Head of caudate nucleus (tissue), 42 donors: ENCODE measurements at regions not wholly inside any gene's neighbourhood (a gene's known extent, or its start where the extent isn't known, plus 50 kb on each side); places are given as distances from the start of the nearest gene placed in this dataset.

ENCODE experiments used
- DNase-seq, 42 donors: peaks; one replicate each; pipeline versions ENCODE4 v3.0.0 to v3.0.0-alpha.2; 2020 to 2021; ENCODE audit warnings: mixed read lengths in 7 of 42
- intact Hi-C: fragments of 100-400 bp; cut with DNase I; formaldehyde crosslinking; loops from one replicate; pipeline ENCODE4 v1.15.0; 2022

DNA sequence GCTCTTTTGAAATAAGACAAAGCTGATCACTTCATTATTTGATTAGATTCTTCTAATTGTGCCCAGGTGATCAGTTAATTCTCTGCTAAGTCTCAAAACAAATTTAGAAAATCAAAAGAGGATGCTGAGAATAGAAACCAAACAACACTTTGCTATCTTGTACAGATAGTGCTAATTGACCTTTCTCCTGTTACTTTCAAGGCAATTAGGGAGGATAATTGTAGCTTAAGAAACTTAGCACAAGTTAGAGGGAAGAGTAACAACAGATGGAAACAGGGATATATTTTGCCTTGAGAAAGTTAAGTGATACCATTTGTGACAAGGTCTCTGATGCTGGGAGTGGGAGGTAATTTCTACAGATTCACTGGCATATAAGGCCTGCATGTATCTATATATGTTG is 344.8 kb upstream of the GRM7 start:
- intact Hi-C loops, result no loop called here
- no peak for DNase-seq

DNA sequence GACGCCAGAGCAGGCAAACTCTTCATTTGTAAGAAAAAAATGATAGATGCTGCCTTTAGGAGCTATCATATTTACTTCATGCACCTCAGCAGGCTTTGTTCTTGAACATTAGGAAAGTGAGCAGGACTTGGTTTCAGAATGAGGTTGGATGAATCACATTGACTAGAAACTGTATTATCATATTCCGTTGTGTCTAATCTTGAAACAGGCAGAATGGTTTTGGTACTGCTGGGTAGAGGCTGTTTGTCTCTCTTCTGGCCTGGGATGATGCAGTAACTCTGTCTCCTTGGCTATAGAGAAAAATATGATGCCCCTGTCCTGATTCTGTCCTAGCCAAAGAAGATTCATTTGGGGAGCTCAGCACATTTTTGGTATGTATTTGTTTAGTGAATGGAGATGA is 344.2 kb upstream of the GRM7 start:
- intact Hi-C loops, result no loop called here
- no peak for DNase-seq

DNA sequence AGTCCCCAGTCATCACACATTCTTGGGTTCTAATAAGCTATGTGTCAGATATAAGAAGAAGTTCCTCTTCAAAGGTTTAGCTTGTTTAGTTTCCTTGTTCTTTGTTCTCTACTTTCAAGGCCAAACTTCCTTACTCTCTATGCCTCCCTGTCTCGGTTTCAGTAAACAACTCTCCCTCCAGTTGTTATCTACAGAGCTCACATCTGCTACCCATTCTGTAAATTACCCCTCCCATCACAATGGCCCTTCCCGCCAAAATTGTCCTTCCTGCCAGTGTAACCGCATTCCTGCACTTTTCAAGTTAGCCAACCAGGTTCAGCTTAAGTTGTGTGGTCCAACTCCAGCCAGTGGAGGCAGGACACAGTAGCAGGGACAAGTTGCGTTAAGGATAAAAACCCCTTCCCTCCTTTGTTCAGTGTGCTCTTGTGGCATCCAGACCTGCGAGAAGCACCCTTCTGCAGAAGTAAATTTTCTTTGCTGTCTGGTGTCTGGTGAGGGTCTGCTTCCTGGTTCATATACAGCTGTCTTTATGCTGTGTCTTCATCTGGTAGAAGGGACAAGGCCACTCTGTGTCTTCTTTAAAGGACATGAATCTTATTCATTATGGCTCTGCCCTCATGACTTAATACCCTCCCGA is 342.1 kb upstream of the GRM7 start:
- intact Hi-C loops, result no loop called here
- no peak for DNase-seq

DNA sequence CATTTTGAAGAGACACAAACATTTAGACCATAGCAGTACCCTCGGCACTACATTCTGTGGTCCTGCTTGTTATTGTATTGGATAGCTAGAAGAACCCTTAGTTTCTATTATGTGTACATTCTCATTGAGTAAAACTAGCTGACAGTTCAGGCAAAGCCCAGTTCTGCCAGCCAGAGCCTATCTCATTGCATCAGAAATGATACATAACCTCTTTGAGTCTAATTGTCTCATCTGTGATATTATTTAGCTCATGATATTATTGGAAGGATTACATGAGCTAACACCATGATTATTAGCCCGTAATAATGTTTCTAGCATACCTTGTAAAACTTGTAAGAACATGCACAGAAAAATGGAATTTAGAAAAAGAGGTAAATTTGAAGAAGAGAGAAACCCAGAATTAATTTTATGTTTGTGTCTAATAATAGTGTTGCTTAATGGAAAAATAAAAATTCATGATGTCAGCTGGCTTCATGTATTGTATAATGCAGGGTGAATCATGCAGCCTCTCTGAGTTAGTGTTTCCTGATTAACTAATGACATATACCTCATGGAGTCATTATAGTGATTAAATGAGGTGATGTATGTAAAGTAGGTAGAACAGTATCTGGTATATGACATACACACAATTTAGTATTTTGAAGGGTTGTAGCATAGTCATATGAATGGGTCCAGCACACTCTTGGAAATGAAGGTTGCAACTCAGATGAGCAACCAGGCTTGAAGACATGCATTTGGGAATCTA is 339.4 kb upstream of the GRM7 start:
- intact Hi-C loops, result no loop called here

DNA sequence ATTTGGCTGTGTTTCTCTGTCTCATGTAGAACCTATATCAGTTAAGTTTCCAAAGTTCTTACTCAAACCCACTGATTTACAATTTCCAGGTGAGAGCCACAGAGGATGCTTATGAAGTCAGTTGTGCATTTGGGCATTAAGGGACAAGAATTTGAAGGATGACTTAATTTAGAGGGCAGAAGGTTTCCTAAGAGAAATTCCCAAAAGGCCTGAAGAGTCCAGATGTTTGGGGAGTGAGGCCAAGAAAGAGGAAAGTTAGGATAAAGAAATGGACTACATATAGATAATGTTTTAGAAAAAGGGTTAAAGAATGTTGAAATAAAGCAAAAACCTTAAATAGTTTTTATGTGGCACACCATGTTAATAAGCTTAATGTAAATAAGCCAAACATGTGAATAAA is 338.7 kb upstream of the GRM7 start:
- intact Hi-C loops, result no loop called here
- DNase-seq, result no peak

More for the DNA sequence above, 339.4 kb upstream of the GRM7 start:
- DNase-seq, result no peak

DNA sequence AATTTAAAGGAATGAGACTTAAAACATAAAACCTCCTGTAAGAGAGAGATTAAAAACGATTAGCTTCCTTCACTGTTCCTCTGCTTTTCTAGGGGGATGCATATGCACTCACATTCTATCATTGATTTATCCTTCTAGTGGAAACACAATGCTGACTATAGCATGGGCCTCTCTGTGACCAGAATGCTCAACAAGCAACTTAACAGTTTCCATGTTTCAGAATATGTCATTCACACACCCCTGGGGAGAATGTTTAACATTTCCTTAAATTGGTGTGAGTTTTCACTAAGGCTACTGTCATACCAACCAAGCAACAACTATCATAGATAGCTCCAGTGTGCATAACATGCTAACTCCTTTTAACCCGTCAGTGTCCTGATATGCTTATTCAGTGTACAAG is 337.9 kb upstream of the GRM7 start:
- intact Hi-C loops, result no loop called here
- no peak for DNase-seq

DNA sequence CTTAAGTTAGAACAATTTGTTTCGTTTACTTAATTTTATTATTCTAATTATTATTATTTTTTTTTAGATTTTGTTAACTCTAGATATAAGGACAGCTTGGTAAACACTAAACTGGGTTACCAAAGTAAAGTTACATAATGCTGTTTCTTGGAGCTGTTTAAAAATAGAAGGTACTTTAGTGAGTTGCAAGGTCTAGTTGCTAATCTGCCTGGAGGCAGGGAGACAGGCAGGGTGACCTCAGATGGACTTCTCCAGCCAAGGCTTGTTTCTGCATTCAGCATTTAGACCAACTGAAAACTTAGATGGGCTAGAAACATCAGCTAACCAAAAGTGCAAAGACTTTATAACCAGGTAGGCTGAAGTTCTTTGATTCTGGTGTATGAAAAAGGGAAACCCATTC is 336.4 kb upstream of the GRM7 start:
- intact Hi-C loops, result no loop called here
- DNase-seq, result no peak

DNA sequence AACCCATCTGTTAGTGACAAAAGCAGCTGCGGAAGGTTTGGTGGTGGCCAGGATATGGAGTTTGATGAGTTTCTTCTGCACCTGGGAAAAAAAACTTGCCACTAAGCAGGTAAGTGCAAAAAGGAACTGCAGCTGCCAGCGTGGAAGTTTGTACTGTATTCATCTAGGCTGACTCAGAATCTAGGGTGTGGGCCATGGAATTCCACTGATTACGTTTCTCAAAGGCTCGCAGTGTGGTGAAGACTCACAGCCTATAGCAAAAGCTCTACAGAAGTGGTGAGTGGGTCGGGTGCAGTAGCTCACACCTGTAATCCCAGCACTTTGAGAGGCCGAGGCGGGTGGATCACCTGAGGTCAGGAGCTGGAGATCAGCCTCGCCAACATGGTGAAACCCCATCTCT is 334.6 kb upstream of the GRM7 start:
- intact Hi-C loops, result no loop called here
- no peak for DNase-seq

DNA sequence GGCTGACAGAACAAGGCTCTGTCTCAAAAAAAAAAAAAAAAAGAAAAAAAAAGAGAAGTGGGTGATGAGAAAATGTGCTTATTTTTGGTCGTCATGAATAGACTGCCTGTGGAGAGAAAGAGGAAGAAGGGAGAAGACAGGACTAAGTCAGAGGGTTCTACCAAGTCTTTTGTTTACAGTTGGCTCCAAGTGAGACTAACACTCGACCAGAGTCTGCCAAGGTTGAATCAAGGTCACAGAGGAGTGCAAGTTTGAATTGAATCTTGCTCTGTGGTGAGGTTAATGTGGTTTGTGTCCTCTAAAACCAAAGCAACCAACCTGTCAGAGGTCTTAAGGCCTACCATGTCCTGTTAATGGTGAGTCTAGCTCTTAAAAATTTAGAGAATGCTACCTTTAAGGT is 334.1 kb upstream of the GRM7 start:
- no peak for DNase-seq
- intact Hi-C loops, result no loop called here

DNA sequence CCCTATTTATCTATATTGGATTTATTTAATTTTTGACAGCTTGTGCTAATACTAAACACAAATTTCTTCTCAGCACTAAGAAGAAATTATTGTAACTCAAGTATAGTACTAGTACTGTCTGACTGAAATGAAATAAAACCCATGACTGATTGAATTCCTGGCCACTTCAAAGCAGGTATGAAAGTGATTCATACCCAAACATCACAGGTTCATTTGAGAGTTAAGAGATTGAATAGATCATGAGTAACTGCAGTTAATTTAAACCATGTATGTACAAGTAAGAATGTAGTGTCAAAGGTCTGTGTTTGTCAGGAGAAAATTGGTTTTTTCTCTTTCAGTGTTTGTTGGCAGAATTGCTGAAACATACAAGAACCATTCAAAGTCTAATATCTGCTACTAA is 332.0 kb upstream of the GRM7 start:
- intact Hi-C loops, result no loop called here

DNA sequence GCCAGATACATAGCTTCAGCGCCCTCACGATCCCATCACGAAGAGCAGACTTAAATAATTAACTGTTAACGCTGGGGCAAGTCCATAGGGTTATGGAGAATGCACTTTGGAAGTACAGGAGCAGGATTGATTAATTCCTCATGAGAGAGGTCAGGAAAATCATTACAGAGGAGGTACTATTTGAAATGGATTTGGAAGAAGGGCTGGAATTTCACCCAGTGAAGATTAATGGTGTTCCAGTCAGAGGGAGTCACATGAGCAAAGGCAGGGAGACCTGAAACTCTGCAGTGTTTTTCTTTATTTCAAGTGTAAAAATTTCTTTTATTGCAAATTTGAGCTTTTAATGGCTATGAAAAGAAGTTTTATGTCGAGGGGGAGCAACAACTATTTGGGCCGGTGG is 329.8 kb upstream of the GRM7 start:
- intact Hi-C loops, result no loop called here
- DNase-seq, result no peak

More for the DNA sequence above, 332.0 kb upstream of the GRM7 start:
- DNase-seq, result no peak

DNA sequence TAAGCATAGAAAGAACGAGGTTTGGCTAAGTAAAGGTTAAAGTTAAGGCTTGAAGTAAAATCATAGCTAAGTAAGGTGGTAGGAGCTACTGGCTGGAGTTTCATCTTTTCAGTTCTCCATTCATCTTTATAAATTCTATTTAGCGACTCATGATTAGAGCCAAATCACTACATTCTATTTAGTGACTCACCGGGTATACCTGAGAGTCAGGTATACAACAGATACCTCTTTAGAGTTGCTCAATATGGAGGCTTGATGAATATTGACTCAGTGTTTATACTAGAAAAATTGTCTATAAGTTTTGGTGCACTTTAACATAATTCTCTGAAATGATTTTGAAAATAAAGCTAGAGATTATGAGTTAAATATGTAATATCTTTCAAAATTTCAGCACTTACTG is 328.8 kb upstream of the GRM7 start:
- DNase-seq, result no peak
- intact Hi-C loops, result no loop called here

DNA sequence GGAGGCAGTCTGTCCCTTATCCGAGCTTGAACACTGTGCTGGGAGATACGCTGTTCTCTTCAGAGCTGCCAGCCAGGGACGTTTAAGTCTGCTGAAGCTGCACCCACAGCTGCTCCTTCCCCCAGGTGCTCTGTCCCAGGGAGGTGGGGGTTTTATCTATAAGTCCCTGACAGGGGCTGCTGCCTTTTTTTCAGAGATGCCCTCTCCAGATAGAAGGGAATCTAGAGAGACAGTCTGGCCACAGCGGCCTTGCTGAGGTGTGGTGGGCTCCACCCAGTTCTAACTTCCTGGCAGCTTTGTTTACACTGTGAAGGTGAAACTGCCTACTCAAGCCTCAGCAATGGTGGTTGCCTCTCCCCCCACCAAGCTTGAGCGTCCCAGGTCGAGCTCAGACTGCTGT is 319.9 kb upstream of the GRM7 start:
- intact Hi-C loops, result no loop called here
- no peak for DNase-seq

DNA sequence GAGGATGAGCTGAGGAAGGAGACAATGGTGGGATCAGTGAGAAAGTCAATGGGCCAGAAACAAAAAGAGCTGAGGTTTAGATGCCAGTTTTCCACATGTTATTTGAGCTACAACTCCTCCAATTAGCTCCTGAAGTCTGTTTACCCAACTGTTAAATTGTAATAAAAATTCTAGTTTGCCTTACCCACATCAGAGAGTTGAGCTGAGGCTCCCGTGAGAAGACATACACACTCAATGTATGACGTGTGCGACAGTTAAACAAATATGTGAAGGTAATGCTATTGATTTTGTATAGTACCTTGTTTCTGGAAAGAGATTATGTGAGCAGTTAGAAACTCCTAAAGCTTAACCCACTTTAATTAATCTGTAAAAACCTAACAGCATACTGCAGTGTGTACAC is 318.1 kb upstream of the GRM7 start:
- intact Hi-C loops, result no loop called here
- no peak for DNase-seq

DNA sequence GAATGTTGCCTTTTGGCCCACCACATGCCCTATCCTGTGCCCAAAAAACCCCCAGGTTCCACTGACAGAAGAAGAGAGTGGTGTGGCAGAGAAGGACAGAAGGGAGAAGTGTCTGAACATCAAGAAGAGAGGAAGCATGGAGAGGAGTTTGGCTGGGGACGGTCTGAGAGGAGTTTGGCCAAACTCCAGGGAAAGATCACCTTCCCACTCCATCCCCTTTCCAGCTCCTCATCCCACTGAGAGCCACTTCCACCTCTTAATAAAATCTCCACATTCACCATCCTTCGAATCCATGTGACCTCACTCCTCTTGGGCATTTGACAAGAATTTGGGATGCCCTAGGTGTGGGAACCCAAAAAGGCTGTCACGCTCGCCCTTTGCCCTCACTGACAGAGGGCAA is 311.6 kb upstream of the GRM7 start:
- intact Hi-C loops, result no loop called here
- no peak for DNase-seq

DNA sequence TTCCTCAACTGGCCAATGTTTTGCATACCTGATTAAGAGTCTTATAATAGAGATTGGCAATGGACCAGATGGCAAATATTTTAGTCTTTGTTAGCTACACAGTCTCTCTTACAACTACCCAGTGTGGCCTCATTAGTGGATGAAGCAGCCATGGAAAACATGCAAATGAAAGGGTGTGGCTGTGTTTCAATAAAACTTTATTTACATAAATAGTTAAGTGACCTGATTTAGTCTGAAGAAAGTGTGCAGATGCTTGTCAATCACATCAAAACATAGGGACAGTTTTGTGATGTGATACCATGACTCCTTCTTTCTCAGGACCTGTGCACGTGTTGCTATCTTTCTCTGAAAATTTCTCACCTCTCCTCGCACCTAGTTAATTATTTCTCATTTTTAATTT is 309.8 kb upstream of the GRM7 start:
- intact Hi-C loops, result no loop called here

DNA sequence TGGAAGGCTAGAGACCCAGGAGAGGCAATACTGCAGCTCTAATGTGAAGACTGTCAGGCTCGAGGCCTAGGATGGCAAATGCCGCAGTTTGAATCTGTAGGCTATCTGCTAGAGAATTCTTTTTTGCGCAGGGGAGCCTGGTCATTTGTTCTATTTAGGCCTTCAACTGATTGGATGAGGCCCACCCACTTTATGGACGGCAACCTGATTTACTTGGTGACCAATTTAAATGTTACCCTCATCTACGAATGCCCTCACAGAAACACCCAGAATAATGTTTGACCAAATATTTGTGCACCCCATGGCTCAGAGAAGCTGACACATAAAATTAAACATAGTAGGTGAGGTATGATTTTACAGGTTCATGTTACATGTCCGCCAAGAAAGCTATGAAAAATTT is 300.7 kb upstream of the GRM7 start:
- intact Hi-C loops, result no loop called here
- no peak for DNase-seq

More for the DNA sequence above, 309.8 kb upstream of the GRM7 start:
- no peak for DNase-seq

DNA sequence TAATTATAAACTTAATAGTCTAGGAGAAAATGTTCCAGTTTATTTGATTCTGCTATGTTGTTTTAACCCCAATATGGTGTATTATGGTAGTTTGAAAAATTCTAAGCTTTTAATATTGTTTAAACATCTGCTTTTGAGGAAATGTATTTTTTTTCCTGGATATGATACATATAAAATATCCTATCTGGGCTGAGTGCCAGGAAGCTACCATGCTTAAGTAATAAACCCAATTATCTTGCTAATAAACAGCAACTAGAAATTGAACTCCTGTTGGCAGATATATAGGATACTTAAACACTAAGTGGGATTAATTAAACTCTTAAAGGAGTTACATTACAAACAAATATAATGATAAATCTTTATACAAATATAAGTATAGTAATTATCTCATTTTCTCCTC is 293.7 kb upstream of the GRM7 start:
- no peak for DNase-seq
- intact Hi-C loops, result no loop called here

DNA sequence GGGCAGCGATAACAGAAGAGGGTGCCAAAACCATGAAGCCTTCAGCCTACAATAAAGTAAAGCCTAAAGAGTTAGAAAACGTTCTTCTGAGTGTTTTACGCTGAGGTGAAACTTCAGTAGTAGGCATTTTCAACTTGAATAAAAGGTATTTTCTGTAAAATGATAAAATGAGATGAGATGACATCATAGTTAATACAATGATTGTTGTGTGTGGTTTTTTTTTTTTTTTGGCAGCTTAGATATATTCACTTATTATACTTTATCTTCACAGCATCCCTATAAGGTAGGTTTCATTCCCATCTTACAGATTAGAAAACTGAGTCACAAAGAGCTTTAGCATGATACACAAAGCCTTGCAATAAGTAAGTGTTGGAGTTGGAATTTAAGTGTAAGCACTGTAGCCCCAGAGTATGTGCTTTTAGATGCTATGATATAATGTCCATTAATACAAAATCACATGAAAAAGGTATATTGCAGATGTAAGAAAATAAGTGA is 291.9 kb upstream of the GRM7 start:
- DNase-seq, result no peak
- intact Hi-C loops, result no loop called here

DNA sequence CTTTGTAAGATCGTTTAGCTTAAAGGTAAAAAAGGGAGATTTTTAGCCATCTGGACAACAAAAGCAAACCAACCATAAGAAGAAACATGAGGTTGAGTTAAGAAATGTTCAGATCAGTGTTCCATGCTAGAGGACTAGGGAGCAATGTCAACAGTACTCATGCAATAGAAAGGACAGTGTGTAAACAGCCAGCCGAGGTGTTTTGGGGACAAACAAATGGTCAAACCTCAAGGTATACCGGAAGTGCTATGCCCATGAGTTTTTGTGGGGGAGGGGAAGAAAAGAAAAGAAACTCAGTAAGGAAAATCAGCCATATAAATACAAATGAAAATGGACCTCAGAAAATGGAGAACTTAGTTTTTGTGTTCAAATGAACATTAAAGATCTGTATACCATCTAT is 289.5 kb upstream of the GRM7 start:
- no peak for DNase-seq
- intact Hi-C loops, result no loop called here

DNA sequence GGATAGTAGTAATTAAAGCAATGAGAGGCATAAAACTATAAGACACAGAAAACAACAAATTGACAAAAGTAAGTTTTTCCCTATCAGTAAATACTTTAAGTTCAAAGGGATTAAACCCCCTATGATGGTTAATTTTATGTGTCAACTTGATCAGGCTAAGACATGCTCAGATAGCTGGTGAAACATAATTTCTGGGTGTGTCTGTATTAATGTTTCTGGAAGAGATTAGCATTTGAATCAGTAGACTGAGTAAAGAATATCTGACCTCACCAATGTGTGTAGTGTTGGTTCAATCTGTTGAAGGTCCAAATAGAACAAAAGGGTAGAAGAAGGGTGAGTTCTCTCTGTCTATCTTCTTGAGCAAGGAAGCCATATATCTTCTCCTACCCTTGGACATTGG is 283.3 kb upstream of the GRM7 start:
- intact Hi-C loops, result no loop called here
- no peak for DNase-seq
